OCI-LY3 (cell line): ENCODE measurements at regions not wholly inside any gene's neighbourhood (a gene's known extent, or its start where the extent isn't known, plus 50 kb on each side); places are given as distances from the start of the nearest gene placed in this dataset.

Experiments used
- H2AFZ ChIP-seq: fragments of 200-600, 300-600 bp; shearing (Covaris generic); 2 replicates; pipeline ENCODE4 v1.6.0; 2014; ENCODE audit warnings: antibody characterized with exemption, low read depth, low read length
- H3K27ac ChIP-seq: fragments of 200-600, 300-600 bp; sonication (generic); 2 replicates; pipeline ENCODE4 v1.5.1; 2014; ENCODE audit warnings: mild to moderate bottlenecking, low read length, moderate library complexity, mixed read lengths
- H3K27me3 ChIP-seq: fragments of 200-600, 300-600 bp; sonication (generic); 2 replicates; pipeline ENCODE4 v1.6.1; 2014; ENCODE audit warnings: low read depth, low read length, mixed read lengths
- H3K36me3 ChIP-seq: fragments of 200-600, 300-600 bp; sonication (generic); replicated peaks from 2 replicates; pipeline ENCODE3; 2014; ENCODE audit warnings: low read depth, low read length, mixed read lengths
- H3K4me1 ChIP-seq: fragments of 300-600, 200-600 bp; sonication (generic); 2 replicates; pipeline ENCODE4 v1.6.1; 2014; ENCODE audit warnings: low read length, mixed read lengths
- H3K4me2 ChIP-seq: fragments of 200-600, 300-600 bp; sonication (generic); 2 replicates; pipeline ENCODE4 v1.6.1; 2014; ENCODE audit warnings: low read length, mixed read lengths
- H3K4me3 ChIP-seq: fragments of 300-600, 200-600 bp; sonication (generic); 2 replicates; pipeline ENCODE4 v1.5.1; 2014; ENCODE audit warnings: antibody characterized with exemption, mild to moderate bottlenecking, low read length, moderate library complexity
- H3K79me2 ChIP-seq: fragments of 300-600, 200-600 bp; shearing (Covaris generic); 2 replicates; pipeline ENCODE4 v1.6.1; 2014; ENCODE audit warnings: mild to moderate bottlenecking, low read length, mixed read lengths
- H3K9ac ChIP-seq: fragments of 300-600, 200-600 bp; shearing (Covaris generic); 2 replicates; pipeline ENCODE4 v1.6.0; 2014; ENCODE audit warnings: mild to moderate bottlenecking, low read length, moderate library complexity
- H3K9me3 ChIP-seq: fragments of 200-600, 300-600 bp; shearing (Covaris generic); 2 replicates; pipeline ENCODE4 v1.6.1; 2014; ENCODE audit warnings: low read length, mixed read lengths; ENCODE audit not compliant: insufficient read depth
- H4K20me1 ChIP-seq: fragments of 200-600, 300-600 bp; sonication (generic); 2 replicates; pipeline ENCODE4 v1.6.1; 2016; ENCODE audit warnings: low read length, mixed read lengths; ENCODE audit not compliant: insufficient read depth
- CTCF ChIP-seq: fragments of 200-600, 300-600 bp; sonication (generic); IDR thresholded peaks from 2 replicates; pipeline ENCODE4 v1.5.1; 2014; ENCODE audit warnings: antibody characterized with exemption, low read length, low read depth
- EZH2phosphoT487 ChIP-seq: fragments of 200-600 bp; shearing (Covaris generic); IDR thresholded peaks from 2 replicates; pipeline ENCODE4 v1.6.1; 2018; ENCODE audit warnings: antibody characterized with exemption, mixed run types, low read depth

DNA sequence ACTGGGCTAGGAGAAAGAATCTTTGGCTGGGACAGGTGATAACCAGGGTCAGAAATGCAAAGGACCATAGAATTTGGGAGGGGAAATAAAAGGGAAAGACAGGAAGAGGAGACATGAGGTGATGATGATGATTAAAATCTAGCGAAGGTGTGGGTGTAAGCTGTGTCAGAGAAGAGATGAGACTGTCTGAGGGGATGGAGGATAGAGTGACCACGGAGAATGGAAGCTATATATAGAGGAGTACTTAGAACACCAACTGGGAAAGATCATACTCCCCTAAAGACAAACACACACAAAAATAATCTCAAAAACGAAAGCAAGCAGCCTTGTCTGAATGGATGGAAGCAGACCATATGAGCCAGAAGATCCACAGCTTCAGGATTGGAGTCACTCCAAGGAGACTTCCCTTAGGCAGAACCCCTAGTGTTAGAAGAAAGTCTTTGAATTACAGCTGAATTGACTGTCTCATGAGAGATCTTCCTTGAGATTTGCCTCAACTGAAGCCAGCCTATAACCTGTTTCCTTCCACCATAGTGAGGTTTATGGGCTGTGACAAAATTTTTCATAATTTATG lies 115.2 kb upstream of the DAZL start:
- Histone ChIP-seq H3K4me2 (no peak overlapping the region), H2AFZ (no peak overlapping the region), H3K79me2 (no peaks in the 10 kb centered on the region), H3K4me1 (no peaks in the 10 kb centered on the region), H3K27me3 (no peaks in the 10 kb centered on the region), H3K4me3 (no peak overlapping the region), H3K36me3 (no peaks in the 10 kb centered on the region), H3K9me3 (no peaks in the 10 kb centered on the region; the same call in 1 of the 2 replicates), H4K20me1 (no peaks in the 10 kb centered on the region), H3K9ac (no peak overlapping the region), H3K27ac (no peak overlapping the region)
- TF ChIP-seq CTCF = no peak
- no peak for TF ChIP-seq EZH2phosphoT487

- Histone ChIP-seq H3K4me2 (no peak overlapping the region), H3K4me3 (no peak overlapping the region), H2AFZ (no peak overlapping the region), H3K79me2 (no peaks in the 10 kb centered on the region), H3K36me3 (peaks cover 6% of the 10 kb centered on the region), H3K27me3 (no peaks in the 10 kb centered on the region), H3K27ac (no peak overlapping the region), H3K4me1 (no peaks in the 10 kb centered on the region), H4K20me1 (no peaks in the 10 kb centered on the region), H3K9me3 (peaks cover 6% of the 10 kb centered on the region), H3K9ac (no peak overlapping the region)
- TF ChIP-seq EZH2phosphoT487 (no peak), CTCF (no peak)
Observed at GRCh38 chr3:16721494-16721893, 116.3 kb upstream of the DAZL start.

- TF ChIP-seq CTCF (no peak), EZH2phosphoT487 (no peak)
- Histone ChIP-seq H3K79me2 (no peaks in the 10 kb centered on the region), H3K4me2 (no peak overlapping the region), H4K20me1 (no peaks in the 10 kb centered on the region), H3K4me1 (no peaks in the 10 kb centered on the region), H3K27me3 (no peaks in the 10 kb centered on the region), H3K9ac (no peak overlapping the region), H2AFZ (no peak overlapping the region), H3K36me3 (peaks cover 8% of the 10 kb centered on the region), H3K9me3 (peaks cover 10% of the 10 kb centered on the region), H3K27ac (no peak overlapping the region), H3K4me3 (no peak overlapping the region)
Observed at GRCh38 chr3:16723978-16724377, 118.8 kb upstream of the DAZL start.

DNA sequence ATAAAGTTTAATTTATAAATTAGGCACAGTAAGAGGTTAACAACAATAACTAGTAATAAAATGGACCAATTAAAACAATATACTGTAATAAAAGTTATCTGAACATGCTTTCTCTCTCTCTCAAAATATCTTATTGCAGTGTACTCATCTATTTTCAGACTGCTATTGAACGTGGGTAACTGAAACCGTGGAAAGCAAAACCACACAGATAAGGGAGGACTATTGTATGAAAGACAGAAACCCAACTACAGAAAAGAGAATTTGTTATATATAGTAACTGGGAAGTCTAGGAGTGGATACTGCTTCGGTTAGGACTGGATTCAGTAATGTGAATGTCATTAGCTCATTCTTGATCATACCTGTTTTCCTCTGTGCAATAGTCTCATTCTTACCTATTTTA lies 119.3 kb upstream of the DAZL start:
- Histone ChIP-seq H3K4me3 (no peak overlapping the region), H3K79me2 (no peaks in the 10 kb centered on the region), H3K4me1 (no peaks in the 10 kb centered on the region), H3K4me2 (no peak overlapping the region), H3K36me3 (peaks cover 8% of the 10 kb centered on the region), H3K9me3 (peaks cover 10% of the 10 kb centered on the region), H3K27ac (no peak overlapping the region), H4K20me1 (no peaks in the 10 kb centered on the region), H3K27me3 (no peaks in the 10 kb centered on the region), H3K9ac (no peak overlapping the region), H2AFZ (no peak overlapping the region)
- TF ChIP-seq CTCF = no peak
- no peak for TF ChIP-seq EZH2phosphoT487
